IMR-90 (cell line): ENCODE measurements at regions not wholly inside any gene's neighbourhood (a gene's known extent, or its start where the extent isn't known, plus 50 kb on each side); places are given as distances from the start of the nearest gene placed in this dataset.
A peak's percentile ranks its signal among the peaks of the same experiment; 100 is the strongest.

ENCODE experiments used
- ATAC-seq: fragments of 200-7000 bp; cut with Tn5 transposase; 2 replicates; pipeline ENCODE4 v1.9.1; 2020; ENCODE audit warnings: low read depth, mild to moderate bottlenecking, moderate library complexity
- BruUV-seq: library from RNA; stranded (reverse); fragments of 400-500 nt; replicated peaks from 2 replicates; lab custom pipeline; 2021; lab: Mats Ljungman, UMichigan
- CTCF ChIA-PET: fragments of 300-600 bp; formaldehyde crosslinking; extraction: SDS; loops from one replicate; lab custom pipeline; 2021; ENCODE audit warnings: antibody characterized with exemption; lab: Yijun Ruan, JAX
- POLR2A ChIA-PET: fragments of 300-600 bp; sonication (Branson Sonifier 250); formaldehyde crosslinking; loops from one replicate; lab custom pipeline; 2022; ENCODE audit warnings: antibody characterized with exemption; ENCODE audit not compliant: unreplicated experiment; lab: Charles Lee
- DNase-seq: peaks from one replicate; pipeline ENCODE4 v3.0.0; 2013
- H2AFZ ChIP-seq: replicated peaks from 2 replicates; pipeline ENCODE3; 2013; ENCODE audit warnings: low read length, mild to moderate bottlenecking; ENCODE audit not compliant: poor library complexity
- H2AK5ac ChIP-seq: 2 replicates; pipeline ENCODE4 v1.6.1; 2013; ENCODE audit warnings: low read depth, low read length, inconsistent platforms
- H2AK9ac ChIP-seq: replicated peaks from 2 replicates; pipeline ENCODE3; 2013; ENCODE audit warnings: mild to moderate bottlenecking, low read depth, low read length, moderate library complexity; ENCODE audit not compliant: poor library complexity
- H2BK120ac ChIP-seq: 2 replicates; pipeline ENCODE4 v1.6.1; 2013; ENCODE audit warnings: low read depth, low read length, inconsistent platforms
- H2BK15ac ChIP-seq: 3 replicates; pipeline ENCODE4 v1.6.1; 2013; ENCODE audit warnings: low read depth, low read length, inconsistent platforms
- H2BK20ac ChIP-seq: 2 replicates; pipeline ENCODE4 v1.6.1; 2013; ENCODE audit warnings: low read depth, mild to moderate bottlenecking, inconsistent platforms, low read length, moderate library complexity
- H2BK5ac ChIP-seq: 2 replicates; pipeline ENCODE4 v1.6.1; 2013; ENCODE audit warnings: mild to moderate bottlenecking, low read depth, low read length, inconsistent platforms; ENCODE audit not compliant: poor library complexity, severe bottlenecking
- H3K14ac ChIP-seq: replicated peaks from 2 replicates; pipeline ENCODE4 v1.6.1; 2013; ENCODE audit warnings: low read depth, low read length, inconsistent platforms
- H3K18ac ChIP-seq: 2 replicates; pipeline ENCODE4 v1.6.1; 2013; ENCODE audit warnings: low read depth, low read length, control low read depth
- H3K23ac ChIP-seq: 2 replicates; pipeline ENCODE4 v1.6.1; 2013; ENCODE audit warnings: low read depth, low read length, inconsistent platforms
- H3K27ac ChIP-seq: 2 replicates; pipeline ENCODE4 v1.5.1; 2013; ENCODE audit warnings: mild to moderate bottlenecking, control low read depth, low read length; ENCODE audit not compliant: insufficient read depth
- H3K27me3 ChIP-seq: 2 replicates; pipeline ENCODE4 v1.6.1; 2013; ENCODE audit warnings: low read length; ENCODE audit not compliant: control insufficient read depth, insufficient read depth
- H3K36me3 ChIP-seq: 2 replicates; pipeline ENCODE4 v1.6.1; 2013; ENCODE audit warnings: low read length, mixed read lengths; ENCODE audit not compliant: control insufficient read depth, insufficient read depth
- H3K4ac ChIP-seq: 2 replicates; pipeline ENCODE4 v1.6.1; 2013; ENCODE audit warnings: low read depth, low read length, inconsistent platforms
- H3K4me1 ChIP-seq: 2 replicates; pipeline ENCODE4 v1.6.1; 2013; ENCODE audit warnings: low read length, mixed read lengths; ENCODE audit not compliant: control insufficient read depth, insufficient read depth
- H3K4me2 ChIP-seq: 2 replicates; pipeline ENCODE4 v1.6.1; 2013; ENCODE audit warnings: low read depth, mild to moderate bottlenecking, control low read depth, low read length, moderate library complexity
- H3K4me3 ChIP-seq: 2 replicates; pipeline ENCODE4 v1.5.1; 2013; ENCODE audit warnings: low read depth, mild to moderate bottlenecking, control low read depth, low read length, moderate library complexity; ENCODE audit not compliant: insufficient read depth
- H3K56ac ChIP-seq: 2 replicates; pipeline ENCODE4 v1.6.1; 2013; ENCODE audit warnings: low read length, inconsistent platforms; ENCODE audit not compliant: insufficient read depth; ENCODE audit errors: extremely low read depth
- H3K79me1 ChIP-seq, 2 experiments: 2 replicates each; pipeline ENCODE4 v1.6.1; 2013; ENCODE audit warnings: low read length in 2 of 2, inconsistent platforms in 1 of 2, low read depth in 1 of 2
- H3K9ac ChIP-seq: 2 replicates; pipeline ENCODE4 v1.6.1; 2013; ENCODE audit warnings: low read depth, low read length, control low read depth
- H3K9me1 ChIP-seq: 2 replicates; pipeline ENCODE4 v1.6.1; 2013; ENCODE audit warnings: low read length, inconsistent platforms; ENCODE audit not compliant: insufficient read depth
- H3K9me3 ChIP-seq: 2 replicates; pipeline ENCODE4 v1.6.1; 2013; ENCODE audit warnings: low read length; ENCODE audit not compliant: control insufficient read depth, insufficient read depth
- H4K20me1 ChIP-seq: 2 replicates; pipeline ENCODE4 v1.6.1; 2013; ENCODE audit warnings: low read length, inconsistent platforms; ENCODE audit not compliant: insufficient read depth
- H4K5ac ChIP-seq: 2 replicates; pipeline ENCODE4 v1.6.1; 2013; ENCODE audit warnings: mild to moderate bottlenecking, low read depth, low read length, control low read depth
- H4K8ac ChIP-seq, 2 experiments: 2 replicates each; pipeline ENCODE4 v1.6.1; 2013; ENCODE audit warnings: low read depth in 2 of 2, low read length in 2 of 2, control low read depth in 1 of 2, inconsistent platforms in 1 of 2
- H4K91ac ChIP-seq: 2 replicates; pipeline ENCODE4 v1.6.1; 2013; ENCODE audit warnings: low read depth, low read length, inconsistent platforms; ENCODE audit not compliant: insufficient read depth
- FOS ChIP-seq: fragments of 150-350 bp; IDR thresholded peaks from 2 replicates; pipeline ENCODE4 v1.6.1; 2016; ENCODE audit warnings: low read depth, low read length
- WGBS, 2 experiments: methylation state at CpG; one replicate each; pipeline versions ENCODE4 v1.1.5 to v1.1.7; 2013; ENCODE audit warnings: missing lambda C conversion rate in 2 of 2; ENCODE audit not compliant: insufficient read length in 1 of 2; ENCODE audit errors: extremely low coverage in 2 of 2; 5-methylcytosine and 5-hydroxymethylcytosine counted together
- dilution Hi-C: fragments of 300-500 bp; cut with HindIII; formaldehyde crosslinking; loops from one replicate; pipeline ENCODE4 v1.14.3; 2018; ENCODE audit warnings: low sequenced_read_pairs; ENCODE audit not compliant: unreplicated experiment
- in situ Hi-C: fragments of 300-500 bp; cut with MboI; formaldehyde crosslinking; loops from 3 replicates; pipeline ENCODE4 v1.14.3; 2019; ENCODE audit warnings: low sequenced_read_pairs, inconsistent platforms, mixed read lengths
- intact Hi-C: fragments of 100-400 bp; cut with micrococcal nuclease; formaldehyde crosslinking; loops from 2 replicates; pipeline ENCODE4 v1.10.0; 2022
- TF ChIP-seq, protein P1 (sequence below): conservative IDR thresholded peaks from 2 replicates; pipeline ENCODE4 v1.5.1; 2012; ENCODE audit warnings: mild to moderate bottlenecking, low read depth, low read length, improper control_type of control experiment

DNA sequence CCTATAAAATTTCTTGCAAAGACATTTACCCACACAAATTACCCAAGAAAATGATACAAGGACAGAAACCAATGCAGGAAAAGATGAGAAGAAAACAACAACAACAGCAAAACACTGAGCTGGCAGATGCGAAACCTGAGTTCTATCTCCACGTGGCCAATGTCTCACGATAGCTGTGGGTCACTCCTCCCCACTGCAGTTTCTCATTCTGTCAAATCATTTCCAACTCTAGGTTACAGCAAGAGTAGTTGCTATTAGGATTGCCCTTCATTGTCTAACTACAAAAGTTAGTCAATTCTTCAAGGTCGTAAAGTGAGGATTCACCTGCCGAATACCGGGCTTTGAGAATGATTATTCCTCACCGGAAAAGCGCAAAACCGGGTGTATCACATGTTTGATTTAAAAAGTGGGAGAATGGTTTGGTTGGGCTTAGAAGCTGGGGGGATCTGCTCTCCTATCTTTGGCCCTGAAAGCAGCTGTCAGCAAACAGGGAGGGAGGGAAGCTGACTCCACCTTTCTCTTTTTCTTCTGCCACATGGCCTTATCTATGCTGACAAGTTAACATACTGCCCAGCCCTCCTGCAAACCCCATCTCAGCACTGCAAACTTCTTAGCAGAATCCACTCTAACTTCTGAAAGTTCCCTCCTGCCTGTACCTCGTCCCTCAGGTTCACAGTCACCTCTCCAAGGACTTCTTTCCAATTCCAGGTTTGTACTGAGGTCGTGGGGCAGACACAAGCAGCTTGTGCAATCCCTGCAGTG, 473.0 kb downstream of the SOX11 start:
- no peak overlapping the region for H2BK20ac ChIP-seq
- intact Hi-C loops (no loop called here), dilution Hi-C loops (no loop called here), in situ Hi-C loops (no loop called here)
- no peaks in the 10 kb centered on the region for H3K79me1 ChIP-seq
- H4K8ac ChIP-seq, result no peak overlapping the region
- no peak overlapping the region for H2BK5ac ChIP-seq
- POLR2A ChIA-PET, result no interaction called here
- no peaks in the 10 kb centered on the region for H3K4me1 ChIP-seq
- DNase-seq (no peak), ATAC-seq (no peak)
- no peak overlapping the region for H3K4me2 ChIP-seq
- H3K27ac ChIP-seq, result no peak overlapping the region
- H2BK120ac ChIP-seq, result no peak overlapping the region
- no TSS peak for BruUV-seq
- TF ChIP-seq FOS, result no peak
- TF ChIP-seq, protein P1, sequence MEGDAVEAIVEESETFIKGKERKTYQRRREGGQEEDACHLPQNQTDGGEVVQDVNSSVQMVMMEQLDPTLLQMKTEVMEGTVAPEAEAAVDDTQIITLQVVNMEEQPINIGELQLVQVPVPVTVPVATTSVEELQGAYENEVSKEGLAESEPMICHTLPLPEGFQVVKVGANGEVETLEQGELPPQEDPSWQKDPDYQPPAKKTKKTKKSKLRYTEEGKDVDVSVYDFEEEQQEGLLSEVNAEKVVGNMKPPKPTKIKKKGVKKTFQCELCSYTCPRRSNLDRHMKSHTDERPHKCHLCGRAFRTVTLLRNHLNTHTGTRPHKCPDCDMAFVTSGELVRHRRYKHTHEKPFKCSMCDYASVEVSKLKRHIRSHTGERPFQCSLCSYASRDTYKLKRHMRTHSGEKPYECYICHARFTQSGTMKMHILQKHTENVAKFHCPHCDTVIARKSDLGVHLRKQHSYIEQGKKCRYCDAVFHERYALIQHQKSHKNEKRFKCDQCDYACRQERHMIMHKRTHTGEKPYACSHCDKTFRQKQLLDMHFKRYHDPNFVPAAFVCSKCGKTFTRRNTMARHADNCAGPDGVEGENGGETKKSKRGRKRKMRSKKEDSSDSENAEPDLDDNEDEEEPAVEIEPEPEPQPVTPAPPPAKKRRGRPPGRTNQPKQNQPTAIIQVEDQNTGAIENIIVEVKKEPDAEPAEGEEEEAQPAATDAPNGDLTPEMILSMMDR, result no peak
- H3K27me3 ChIP-seq, result no peaks in the 10 kb centered on the region; the same call in 1 of the 2 replicates
- H2AK5ac ChIP-seq, result no peak overlapping the region
- H2BK15ac ChIP-seq, result no peak overlapping the region
- no peaks in the 10 kb centered on the region for H3K36me3 ChIP-seq
- H3K9me1 ChIP-seq, result no peaks in the 10 kb centered on the region
- H3K23ac ChIP-seq, result no peak overlapping the region
- no peak overlapping the region for H3K18ac ChIP-seq
- no peak overlapping the region for H3K4me3 ChIP-seq
- WGBS, 2 experiments, result 17% methylated on average over 1 of the region's 11 CpGs; no CpG with 5 or more reads in 1 of the 2 experiments
- CTCF ChIA-PET, result interaction anchor here (0.6 to 1.1 kb wide), 2 partner anchors 13 to 16 kb away, joined by 3 to 4 read pairs; no protein-coding TSS in a partner anchor
- H4K20me1 ChIP-seq, result no peaks in the 10 kb centered on the region
- no peak overlapping the region for H3K56ac ChIP-seq
- H2AFZ ChIP-seq, result no peak overlapping the region
- no peak overlapping the region for H3K14ac ChIP-seq
- no peak overlapping the region for H3K4ac ChIP-seq
- no peak overlapping the region for H3K9ac ChIP-seq
- no peaks in the 10 kb centered on the region for H3K9me3 ChIP-seq
- no peak overlapping the region for H4K5ac ChIP-seq
- H2AK9ac ChIP-seq, result peak overlapping the region; percentile 55
- H4K91ac ChIP-seq, result no peak overlapping the region
